GM18519 (cell line): ENCODE measurements at regions not wholly inside any gene's neighbourhood (a gene's known extent, or its start where the extent isn't known, plus 50 kb on each side); places are given as distances from the start of the nearest gene placed in this dataset.
A peak's percentile ranks its signal among the peaks of the same experiment; 100 is the strongest.
"Not testable (repeated sequence)": the region's sequence is repeated elsewhere in the genome, so short reads cannot be mapped to it uniquely, and the experiment has no call there.

ENCODE experiments used
- ATAC-seq: cut with Tn5 transposase; IDR thresholded peaks from one replicate; pipeline ENCODE4 v1.9.1; 2021; ENCODE audit warnings: mild to moderate bottlenecking, moderate library complexity; ENCODE audit not compliant: unreplicated experiment, low FRiP score

GRCh38 chr1:187928696-187929095 lies 1099.9 kb downstream of the PLA2G4A start:
- ATAC-seq, result no peak

- ATAC-seq, result no peak
These were observed 1103.0 kb downstream of the PLA2G4A start for GRCh38 chr1:187931776-187932175.

- ATAC-seq, result no peak
These were observed 1105.0 kb downstream of the PLA2G4A start for GRCh38 chr1:187933562-187934419.

- ATAC-seq, result no peak
These were observed 1107.9 kb downstream of the PLA2G4A start for GRCh38 chr1:187936667-187937066.

- ATAC-seq, result peak; percentile 86
These were observed 1109.3 kb downstream of the PLA2G4A start for GRCh38 chr1:187938092-187938491.

- ATAC-seq, result no peak
These were observed 1114.2 kb downstream of the PLA2G4A start for GRCh38 chr1:187942986-187943385.

- ATAC-seq, result no peak
These were observed 1115.1 kb downstream of the PLA2G4A start for GRCh38 chr1:187943606-187944403.

- ATAC-seq, result not testable (repeated sequence)
These were observed 1117.9 kb downstream of the PLA2G4A start for GRCh38 chr1:187946661-187947060.

- ATAC-seq, result no peak
These were observed 1118.6 kb downstream of the PLA2G4A start for GRCh38 chr1:187947359-187947758.

GRCh38 chr1:187948170-187948794 lies 1119.5 kb downstream of the PLA2G4A start:
- ATAC-seq, result no peak

- no peak for ATAC-seq
These were observed 1120.8 kb downstream of the PLA2G4A start for GRCh38 chr1:187949567-187949966.

- no peak for ATAC-seq
These were observed 1123.1 kb downstream of the PLA2G4A start for GRCh38 chr1:187951817-187952216.

- no peak for ATAC-seq
These were observed 1123.7 kb downstream of the PLA2G4A start for GRCh38 chr1:187952446-187952845.

GRCh38 chr1:187956975-187957374 lies 1128.2 kb downstream of the PLA2G4A start:
- ATAC-seq, result no peak

- ATAC-seq, result no peak
These were observed 1129.5 kb downstream of the PLA2G4A start for GRCh38 chr1:187958207-187958606.

- ATAC-seq, result no peak
These were observed 1130.3 kb downstream of the PLA2G4A start for GRCh38 chr1:187959062-187959461.

GRCh38 chr1:187960125-187960638 lies 1131.4 kb downstream of the PLA2G4A start:
- no peak for ATAC-seq

- ATAC-seq, result no peak
These were observed 1133.1 kb downstream of the PLA2G4A start for GRCh38 chr1:187961895-187962294.

- ATAC-seq, result no peak
These were observed 1143.1 kb downstream of the PLA2G4A start for GRCh38 chr1:187971851-187972250.

GRCh38 chr1:187977298-187977697 lies 1148.5 kb downstream of the PLA2G4A start:
- no peak for ATAC-seq
